ENCODE measurements at regions not wholly inside any gene's neighbourhood (a gene's known extent, or its start where the extent isn't known, plus 50 kb on each side); places are given as distances from the start of the nearest gene placed in this dataset.

- ATAC-seq (no peak), DNase-seq (no peak)
- no peaks in the 10 kb centered on the region for H4K20me1 ChIP-seq (ENCODE audit: low read length)
- H3K9me2 ChIP-seq (replicated peaks; ENCODE audit: low read length) = no peaks in the 10 kb centered on the region
- no peak overlapping the region for H3K27ac ChIP-seq (ENCODE audit: low read length)
- H3F3A ChIP-seq (ENCODE audit: low read length, unreplicated experiment) = no peaks in the 10 kb centered on the region
- CTCF ChIA-PET = interaction anchor here (0.5 kb wide), 1 partner anchor 111 kb away, joined by 3 read pairs; no protein-coding TSS in a partner anchor
- H3K9ac ChIP-seq (ENCODE audit: low read length) = no peak overlapping the region
- H3K4me2 ChIP-seq (ENCODE audit: low read length) = no peak overlapping the region
- no peak overlapping the region for H3K4me3 ChIP-seq (ENCODE audit: low read length)
- no TSS peak for BruUV-seq (replicated peaks)
- POLR2A ChIA-PET (ENCODE audit: unreplicated experiment) = no interaction called here
- intact Hi-C loops (cut with micrococcal nuclease) = no loop called here
- H3K4me1 ChIP-seq (ENCODE audit: insufficient read depth, low read length) = no peaks in the 10 kb centered on the region
- no peak overlapping the region for H2AFZ ChIP-seq (ENCODE audit: low read length)
- no peaks in the 10 kb centered on the region for H3K27me3 ChIP-seq (ENCODE audit: low read length)
- no peaks in the 10 kb centered on the region for H3K9me3 ChIP-seq (ENCODE audit: low read length)
- TF ChIP-seq EZH2 (IDR thresholded peaks at IDR 0.05; ENCODE audit: low read length, unreplicated experiment) = no peak
- no peak for TF ChIP-seq CTCF (conservative IDR thresholded peaks at IDR 0.05; ENCODE audit: low read depth, low read length)
- no peak for TF ChIP-seq EZH2phosphoT487 (IDR thresholded peaks at IDR 0.05; ENCODE audit: borderline replicate concordance, low read length)
- H3K79me2 ChIP-seq (ENCODE audit: low read length) = no peaks in the 10 kb centered on the region
- H3K36me3 ChIP-seq (ENCODE audit: low read depth, low read length) = no peaks in the 10 kb centered on the region
Observed at GRCh38 chr5:54628050-54628449, 110.5 kb downstream of the SNX18 start.

- no peaks in the 10 kb centered on the region for H4K20me1 ChIP-seq (ENCODE audit: low read length)
- no peaks in the 10 kb centered on the region for H3K27me3 ChIP-seq (ENCODE audit: low read length)
- ATAC-seq (no peak), DNase-seq (no peak)
- no peak overlapping the region for H3K4me3 ChIP-seq (ENCODE audit: low read length)
- no peaks in the 10 kb centered on the region for H3K4me1 ChIP-seq (ENCODE audit: insufficient read depth, low read length)
- POLR2A ChIA-PET (ENCODE audit: unreplicated experiment) = no interaction called here
- H3F3A ChIP-seq (ENCODE audit: low read length, unreplicated experiment) = no peaks in the 10 kb centered on the region
- H3K4me2 ChIP-seq (ENCODE audit: low read length) = no peak overlapping the region
- H3K36me3 ChIP-seq (ENCODE audit: low read depth, low read length) = no peaks in the 10 kb centered on the region
- H3K9me2 ChIP-seq (replicated peaks; ENCODE audit: low read length) = no peaks in the 10 kb centered on the region
- BruUV-seq (replicated peaks) = no TSS peak
- intact Hi-C loops (cut with micrococcal nuclease) = no loop called here
- CTCF ChIA-PET = no interaction called here
- H3K9me3 ChIP-seq (ENCODE audit: low read length) = no peaks in the 10 kb centered on the region
- no peak overlapping the region for H2AFZ ChIP-seq (ENCODE audit: low read length)
- no peak overlapping the region for H3K27ac ChIP-seq (ENCODE audit: low read length)
- no peak for TF ChIP-seq EZH2phosphoT487 (IDR thresholded peaks at IDR 0.05; ENCODE audit: borderline replicate concordance, low read length)
- no peak for TF ChIP-seq EZH2 (IDR thresholded peaks at IDR 0.05; ENCODE audit: low read length, unreplicated experiment)
- no peak for TF ChIP-seq CTCF (conservative IDR thresholded peaks at IDR 0.05; ENCODE audit: low read depth, low read length)
- H3K79me2 ChIP-seq (ENCODE audit: low read length) = no peaks in the 10 kb centered on the region
- no peak overlapping the region for H3K9ac ChIP-seq (ENCODE audit: low read length)
Observed at GRCh38 chr5:54626407-54626806, 108.8 kb downstream of the SNX18 start.

GRCh38 chr5:54624805-54625568 lies 107.4 kb downstream of the SNX18 start:
- TF ChIP-seq EZH2 (IDR thresholded peaks at IDR 0.05; ENCODE audit: low read length, unreplicated experiment) (no peak), EZH2phosphoT487 (IDR thresholded peaks at IDR 0.05; ENCODE audit: borderline replicate concordance, low read length) (no peak), CTCF (conservative IDR thresholded peaks at IDR 0.05; ENCODE audit: low read depth, low read length) (no peak)
- Histone ChIP-seq H3K79me2 (ENCODE audit: low read length) (no peaks in the 10 kb centered on the region), H3K9me2 (replicated peaks; ENCODE audit: low read length) (no peaks in the 10 kb centered on the region), H3K9me3 (ENCODE audit: low read length) (no peaks in the 10 kb centered on the region), H3K9ac (ENCODE audit: low read length) (no peak overlapping the region), H3K27me3 (ENCODE audit: low read length) (no peaks in the 10 kb centered on the region), H4K20me1 (ENCODE audit: low read length) (no peaks in the 10 kb centered on the region), H2AFZ (ENCODE audit: low read length) (no peak overlapping the region), H3K36me3 (ENCODE audit: low read depth, low read length) (no peaks in the 10 kb centered on the region), H3K27ac (ENCODE audit: low read length) (no peak overlapping the region), H3F3A (ENCODE audit: low read length, unreplicated experiment) (no peaks in the 10 kb centered on the region), H3K4me3 (ENCODE audit: low read length) (no peak overlapping the region), H3K4me2 (ENCODE audit: low read length) (no peak overlapping the region), H3K4me1 (ENCODE audit: insufficient read depth, low read length) (peaks cover 5% of the 10 kb centered on the region)
- POLR2A ChIA-PET (ENCODE audit: unreplicated experiment) = no interaction called here
- DNase-seq (no peak), ATAC-seq (no peak)
- intact Hi-C loops (cut with micrococcal nuclease) = loop anchor here (5.0 kb wide), 1 partner anchor 108 kb away; the partner anchor contains the start of gene SNX18
- CTCF ChIA-PET = no interaction called here
- BruUV-seq (replicated peaks) = no TSS peak
